Gastroesophageal sphincter (tissue), 4 donors: ENCODE measurements at regions not wholly inside any gene's neighbourhood (a gene's known extent, or its start where the extent isn't known, plus 50 kb on each side); places are given as distances from the start of the nearest gene placed in this dataset.

Experiments used
- ATAC-seq: fragments of 150-250 bp; one replicate; pipeline ENCODE4 v1.9.1; 2016; ENCODE audit warnings: mild to moderate bottlenecking, moderate library complexity
- H3K27ac ChIP-seq, 4 donors: fragments of 200-600 bp; sonication (generic) in 3 of 4; 1 replicate in 3 of 4; 2 replicates in 1 of 4; pipeline ENCODE4 v1.5.1; 2016 to 2019
- H3K27me3 ChIP-seq: fragments of 200-600 bp; sonication (generic); one replicate; pipeline ENCODE4 v1.5.1; 2019
- H3K36me3 ChIP-seq, 2 donors: fragments of 200-600 bp; sonication (generic); one replicate each; pipeline ENCODE4 v1.5.1; 2019; ENCODE audit warnings: control low read depth in 1 of 2
- H3K4me1 ChIP-seq, 3 donors: fragments of 200-600 bp; sonication (generic); 1 replicate in 2 of 3; 2 replicates in 1 of 3; pipeline ENCODE4 v1.5.1; 2016 to 2019; ENCODE audit warnings: control low read depth in 2 of 3
- H3K4me3 ChIP-seq, 2 donors: fragments of 200-600 bp; sonication (generic); one replicate each; pipeline ENCODE4 v1.5.1; 2019; ENCODE audit warnings: mild to moderate bottlenecking in 1 of 2, moderate library complexity in 1 of 2
- H3K9me3 ChIP-seq, 3 donors: fragments of 200-600 bp; sonication (generic); one replicate each; pipeline ENCODE4 v1.5.1; 2017 to 2019; ENCODE audit warnings: control low read depth in 2 of 3
- EP300 ChIP-seq: sonication (generic); formaldehyde crosslinking; IDR thresholded peaks from one replicate; pipeline ENCODE4 v1.6.1; 2017; ENCODE audit warnings: antibody characterized with exemption, mild to moderate bottlenecking
- POLR2A ChIP-seq, 2 donors: fragments of 450-650 bp; IDR thresholded peaks; one replicate each; pipeline ENCODE4 v1.6.1; 2017; ENCODE audit warnings: antibody characterized with exemption in 2 of 2, mild to moderate bottlenecking in 2 of 2, moderate library complexity in 1 of 2
- POLR2AphosphoS5 ChIP-seq: sonication (generic); formaldehyde crosslinking; IDR thresholded peaks from one replicate; pipeline ENCODE4 v1.6.1; 2017; ENCODE audit warnings: antibody characterized with exemption
- WGBS, 2 donors: methylation state at CpG; one replicate each; pipeline ENCODE4 v1.1.5; 2018; ENCODE audit warnings: low coverage in 1 of 2; 5-methylcytosine and 5-hydroxymethylcytosine counted together
- TF ChIP-seq, protein P1 (sequence below), 4 experiments: fragments of 200-600 bp in 2 of 4; fragments of 450-650 bp in 2 of 4; sonication (generic) in 1 of 4; IDR thresholded peaks; one replicate each; pipeline ENCODE4 v1.5.1; 2017 to 2019; ENCODE audit warnings: antibody characterized with exemption in 4 of 4, mild to moderate bottlenecking in 2 of 4, moderate library complexity in 2 of 4

DNA sequence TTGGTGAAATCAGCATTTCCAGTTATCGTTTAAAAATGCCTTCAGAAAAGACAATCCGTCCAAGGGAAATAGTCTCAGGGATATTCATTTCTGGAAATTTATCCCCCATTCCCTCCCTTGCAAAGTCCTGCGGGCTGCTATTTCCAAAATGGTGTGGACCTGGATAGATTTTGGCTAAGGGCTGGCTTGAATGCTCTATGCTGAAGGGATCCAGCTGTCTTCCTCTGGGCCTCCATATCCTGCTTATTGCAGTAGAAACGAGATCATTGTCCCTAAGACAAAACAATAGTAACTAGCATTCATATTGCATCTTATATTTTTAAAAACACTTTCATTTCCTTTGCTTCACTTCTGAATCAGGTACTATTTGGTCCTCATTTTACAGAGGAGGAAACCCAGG, 129.9 kb downstream of the ANKRD60 start:
- 47 to 76% methylated on average over 4 of the region's 4 CpGs for whole genome bisulfite sequencing, 2 donors
- no peaks in the 10 kb centered on the region for H3K9me3 ChIP-seq
- no peaks in the 10 kb centered on the region for H3K36me3 ChIP-seq
- no peak overlapping the region for H3K4me3 ChIP-seq
- no peak for TF ChIP-seq POLR2A (IDR thresholded peaks at IDR 0.05)
- TF ChIP-seq EP300, result no peak
- no peak overlapping the region for H3K27ac ChIP-seq
- ATAC-seq, result no peak
- peaks cover 0 to 8% (median 0%) of the 10 kb centered on the region in 3 donors for H3K4me1 ChIP-seq
- no peaks in the 10 kb centered on the region for H3K27me3 ChIP-seq

DNA sequence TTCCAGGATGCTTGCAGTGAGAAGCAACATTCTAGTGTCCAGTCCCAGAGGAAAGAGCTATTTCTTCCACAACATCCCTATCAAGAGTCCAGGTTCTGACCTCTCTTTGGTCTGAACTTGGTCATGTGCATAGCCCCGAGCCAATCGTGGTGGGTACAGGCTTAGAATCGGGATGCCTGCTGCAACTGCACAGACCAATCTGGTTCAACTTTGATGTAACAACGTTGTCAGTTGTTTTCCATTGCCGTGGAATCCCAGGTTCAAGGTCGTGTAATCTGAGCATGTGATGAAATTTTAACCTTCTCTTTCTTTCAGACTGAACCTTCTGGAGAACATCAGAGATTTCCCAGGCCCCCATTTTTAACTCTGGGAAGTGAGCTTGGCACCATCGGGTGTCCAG, 130.5 kb downstream of the ANKRD60 start:
- Histone ChIP-seq H3K4me1 (peaks cover 0 to 8% (median 0%) of the 10 kb centered on the region in 3 donors), H3K9me3 (no peaks in the 10 kb centered on the region), H3K27me3 (no peaks in the 10 kb centered on the region), H3K36me3 (no peaks in the 10 kb centered on the region), H3K27ac (no peak overlapping the region), H3K4me3 (no peak overlapping the region)
- 70 to 75% methylated on average over 5 to 7 of the region's 7 CpGs for WGBS, 2 donors
- no peak for ATAC-seq
- no peak for TF ChIP-seq POLR2AphosphoS5
- TF ChIP-seq, protein P1, sequence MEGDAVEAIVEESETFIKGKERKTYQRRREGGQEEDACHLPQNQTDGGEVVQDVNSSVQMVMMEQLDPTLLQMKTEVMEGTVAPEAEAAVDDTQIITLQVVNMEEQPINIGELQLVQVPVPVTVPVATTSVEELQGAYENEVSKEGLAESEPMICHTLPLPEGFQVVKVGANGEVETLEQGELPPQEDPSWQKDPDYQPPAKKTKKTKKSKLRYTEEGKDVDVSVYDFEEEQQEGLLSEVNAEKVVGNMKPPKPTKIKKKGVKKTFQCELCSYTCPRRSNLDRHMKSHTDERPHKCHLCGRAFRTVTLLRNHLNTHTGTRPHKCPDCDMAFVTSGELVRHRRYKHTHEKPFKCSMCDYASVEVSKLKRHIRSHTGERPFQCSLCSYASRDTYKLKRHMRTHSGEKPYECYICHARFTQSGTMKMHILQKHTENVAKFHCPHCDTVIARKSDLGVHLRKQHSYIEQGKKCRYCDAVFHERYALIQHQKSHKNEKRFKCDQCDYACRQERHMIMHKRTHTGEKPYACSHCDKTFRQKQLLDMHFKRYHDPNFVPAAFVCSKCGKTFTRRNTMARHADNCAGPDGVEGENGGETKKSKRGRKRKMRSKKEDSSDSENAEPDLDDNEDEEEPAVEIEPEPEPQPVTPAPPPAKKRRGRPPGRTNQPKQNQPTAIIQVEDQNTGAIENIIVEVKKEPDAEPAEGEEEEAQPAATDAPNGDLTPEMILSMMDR (IDR thresholded peaks at IDR 0.05), result no peak
- TF ChIP-seq EP300, result no peak
- no peak for TF ChIP-seq POLR2A (IDR thresholded peaks at IDR 0.05)

DNA sequence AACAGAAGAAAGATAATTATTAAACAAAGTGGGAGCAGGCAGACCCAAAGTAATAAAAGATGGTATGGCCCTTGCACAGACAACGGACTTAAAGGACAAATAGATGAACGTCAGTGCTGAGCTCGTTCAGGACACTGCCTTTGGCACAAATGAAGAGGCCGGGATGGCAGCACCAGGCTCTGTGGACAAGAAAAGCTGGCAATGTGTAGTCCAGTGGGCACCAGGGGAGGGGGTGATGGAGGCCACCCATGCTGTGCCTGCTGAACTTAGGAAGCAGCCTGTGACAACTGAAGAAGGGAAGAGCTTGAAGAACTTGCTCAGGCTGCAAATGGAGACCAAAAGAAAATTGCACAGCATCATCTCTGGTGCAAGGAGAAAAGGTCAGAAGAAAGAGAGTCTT, 131.0 kb downstream of the ANKRD60 start:
- 78 to 90% methylated on average over 3 to 4 of the region's 4 CpGs for WGBS, 2 donors

DNA sequence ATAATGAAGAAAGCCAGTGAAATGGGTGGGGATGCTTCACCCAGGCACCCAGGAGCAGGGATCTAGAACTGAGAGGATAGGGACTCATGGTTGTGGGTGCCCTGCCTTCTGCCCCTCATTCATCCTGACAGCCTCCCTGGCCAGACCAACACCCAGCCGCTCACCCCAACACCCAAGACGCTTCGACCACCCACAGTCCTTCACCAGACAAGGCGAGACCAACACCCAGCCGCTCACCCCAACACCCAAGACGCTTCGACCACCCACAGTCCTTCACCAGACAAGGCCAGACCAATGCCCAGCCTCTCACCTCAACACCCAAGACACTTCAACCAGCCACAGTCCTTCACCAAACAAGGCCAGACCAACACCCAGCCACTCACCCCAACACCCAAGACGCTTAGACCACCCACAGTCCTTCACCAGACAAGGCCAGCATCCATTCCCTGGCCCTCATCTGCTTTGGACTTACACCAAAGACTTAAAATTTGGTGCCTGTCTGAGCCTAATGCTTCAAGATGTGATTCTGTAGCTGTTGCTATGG, 131.5 kb downstream of the ANKRD60 start:
- H3K27ac ChIP-seq, result no peak overlapping the region
- no peaks in the 10 kb centered on the region for H3K9me3 ChIP-seq
- peaks cover 0 to 10% (median 0%) of the 10 kb centered on the region in 3 donors for H3K4me1 ChIP-seq
- no peaks in the 10 kb centered on the region for H3K27me3 ChIP-seq
- TF ChIP-seq EP300, result no peak
- TF ChIP-seq POLR2AphosphoS5, result no peak
- TF ChIP-seq POLR2A (IDR thresholded peaks at IDR 0.05), result no peak
- TF ChIP-seq, protein P1 (IDR thresholded peaks at IDR 0.05), result no peak
- H3K4me3 ChIP-seq, result no peak overlapping the region
- H3K36me3 ChIP-seq, result no peaks in the 10 kb centered on the region
- 76 to 86% methylated on average over 2 to 8 of the region's 8 CpGs for WGBS, 2 donors
- ATAC-seq, result no peak

More for the DNA sequence above, 131.0 kb downstream of the ANKRD60 start:
- Histone ChIP-seq H3K27me3 (no peaks in the 10 kb centered on the region), H3K27ac (no peak overlapping the region), H3K4me3 (no peak overlapping the region), H3K9me3 (no peaks in the 10 kb centered on the region), H3K36me3 (no peaks in the 10 kb centered on the region), H3K4me1 (peaks cover 0 to 10% (median 0%) of the 10 kb centered on the region in 3 donors)
- ATAC-seq, result no peak
- TF ChIP-seq, protein P1 (IDR thresholded peaks at IDR 0.05), result no peak
- TF ChIP-seq POLR2A (IDR thresholded peaks at IDR 0.05), result no peak
- TF ChIP-seq POLR2AphosphoS5, result no peak
- no peak for TF ChIP-seq EP300

DNA sequence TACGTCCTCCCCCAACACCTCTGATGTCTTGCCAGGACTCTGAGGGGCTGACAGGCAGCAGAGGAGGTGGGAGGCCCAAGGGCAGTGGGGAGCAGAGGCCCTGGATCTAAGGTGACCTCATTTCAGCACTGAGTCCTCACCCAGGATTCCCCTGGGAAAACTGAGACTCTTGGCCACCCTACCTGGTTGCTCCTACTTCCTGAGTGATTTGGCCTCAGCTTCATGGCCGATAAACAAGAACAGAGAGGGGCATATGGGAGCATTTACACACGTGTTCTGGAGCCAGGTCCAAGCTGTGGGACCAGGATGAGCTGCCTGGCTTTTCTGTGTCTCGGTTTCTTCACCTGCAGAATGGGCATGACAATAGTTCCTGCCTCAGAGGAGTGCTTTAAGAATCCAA, 133.8 kb downstream of the ANKRD60 start:
- Histone ChIP-seq H3K4me3 (no peak overlapping the region), H3K9me3 (no peaks in the 10 kb centered on the region), H3K4me1 (peaks cover 0 to 9% (median 0%) of the 10 kb centered on the region in 3 donors), H3K36me3 (no peaks in the 10 kb centered on the region), H3K27ac (no peak overlapping the region), H3K27me3 (no peaks in the 10 kb centered on the region)
- 68 to 85% methylated on average over 2 to 3 of the region's 4 CpGs for WGBS, 2 donors
- ATAC-seq, result no peak
- TF ChIP-seq POLR2A (IDR thresholded peaks at IDR 0.05), result no peak
- TF ChIP-seq POLR2AphosphoS5, result no peak
- no peak for TF ChIP-seq EP300
- TF ChIP-seq, protein P1 (IDR thresholded peaks at IDR 0.05), result no peak
